GM10248 (cell line): ENCODE measurements at regions not wholly inside any gene's neighbourhood (a gene's known extent, or its start where the extent isn't known, plus 50 kb on each side); places are given as distances from the start of the nearest gene placed in this dataset.

Experiments used
- CTCF ChIA-PET: fragments of 300-600 bp; sonication (Branson Sonifier 250); formaldehyde crosslinking; extraction: SDS; loops from one replicate; lab custom pipeline; 2021; ENCODE audit warnings: antibody characterized with exemption; lab: Yijun Ruan, JAX
- POLR2A ChIA-PET: fragments of 350-650 bp; sonication (Branson Sonifier 250); formaldehyde crosslinking; extraction: SDS; loops from one replicate; lab custom pipeline; 2020; ENCODE audit warnings: antibody characterized with exemption; lab: Yijun Ruan, JAX
- DNase-seq: peaks from one replicate; pipeline ENCODE4 v3.0.0; 2012; ENCODE audit errors: extremely low spot score
- TF ChIP-seq, protein P1 (sequence below): IDR thresholded peaks from 2 replicates; pipeline ENCODE4 v1.5.1; 2012; ENCODE audit warnings: mild to moderate bottlenecking, low read depth; ENCODE audit errors: extremely low read depth, missing control alignments, control extremely low read depth

DNA sequence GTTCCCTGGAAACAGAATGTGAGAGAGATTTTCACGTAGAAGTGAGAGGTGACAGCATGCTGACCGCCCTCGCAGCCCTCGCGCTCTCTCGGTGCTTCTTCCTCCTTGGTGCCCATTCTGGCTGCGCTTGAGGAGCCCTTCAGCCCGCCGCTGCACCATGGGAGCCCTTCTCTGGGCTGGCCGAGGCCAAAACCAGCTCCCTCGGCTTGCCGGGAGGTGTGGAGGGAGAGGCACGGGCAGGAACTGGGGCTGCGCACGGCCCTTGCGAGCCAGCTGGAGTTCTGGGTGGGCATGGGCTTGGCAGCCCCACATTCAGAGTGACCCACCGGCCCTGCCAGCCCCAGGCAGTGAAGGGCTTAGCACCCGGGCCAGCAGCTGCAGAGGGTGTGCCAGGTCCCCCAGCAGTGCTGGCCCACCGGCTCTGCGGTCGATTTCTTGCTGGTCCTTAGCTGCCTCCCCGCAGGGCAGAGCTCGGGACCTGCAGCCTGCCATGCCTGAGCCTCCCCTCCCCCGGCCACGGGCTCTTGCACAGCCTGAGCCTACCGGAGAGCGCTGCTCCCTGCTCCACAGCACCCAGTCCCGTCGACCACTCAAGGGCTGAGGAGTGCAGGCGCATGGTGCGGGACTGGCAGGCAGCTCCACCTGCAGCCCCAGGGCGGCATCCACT, 888.7 kb upstream of the ZWINT start:
- ChIA-PET POLR2A (no interaction called here), CTCF (no interaction called here)
- TF ChIP-seq, protein P1, sequence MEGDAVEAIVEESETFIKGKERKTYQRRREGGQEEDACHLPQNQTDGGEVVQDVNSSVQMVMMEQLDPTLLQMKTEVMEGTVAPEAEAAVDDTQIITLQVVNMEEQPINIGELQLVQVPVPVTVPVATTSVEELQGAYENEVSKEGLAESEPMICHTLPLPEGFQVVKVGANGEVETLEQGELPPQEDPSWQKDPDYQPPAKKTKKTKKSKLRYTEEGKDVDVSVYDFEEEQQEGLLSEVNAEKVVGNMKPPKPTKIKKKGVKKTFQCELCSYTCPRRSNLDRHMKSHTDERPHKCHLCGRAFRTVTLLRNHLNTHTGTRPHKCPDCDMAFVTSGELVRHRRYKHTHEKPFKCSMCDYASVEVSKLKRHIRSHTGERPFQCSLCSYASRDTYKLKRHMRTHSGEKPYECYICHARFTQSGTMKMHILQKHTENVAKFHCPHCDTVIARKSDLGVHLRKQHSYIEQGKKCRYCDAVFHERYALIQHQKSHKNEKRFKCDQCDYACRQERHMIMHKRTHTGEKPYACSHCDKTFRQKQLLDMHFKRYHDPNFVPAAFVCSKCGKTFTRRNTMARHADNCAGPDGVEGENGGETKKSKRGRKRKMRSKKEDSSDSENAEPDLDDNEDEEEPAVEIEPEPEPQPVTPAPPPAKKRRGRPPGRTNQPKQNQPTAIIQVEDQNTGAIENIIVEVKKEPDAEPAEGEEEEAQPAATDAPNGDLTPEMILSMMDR = no peak
- no peak for DNase-seq

GRCh38 chr10:57247271-57247670, 886.2 kb upstream of the ZWINT start:
- TF ChIP-seq, protein P1 = no peak
- CTCF ChIA-PET = no interaction called here
- POLR2A ChIA-PET = no interaction called here
- no peak for DNase-seq

DNA sequence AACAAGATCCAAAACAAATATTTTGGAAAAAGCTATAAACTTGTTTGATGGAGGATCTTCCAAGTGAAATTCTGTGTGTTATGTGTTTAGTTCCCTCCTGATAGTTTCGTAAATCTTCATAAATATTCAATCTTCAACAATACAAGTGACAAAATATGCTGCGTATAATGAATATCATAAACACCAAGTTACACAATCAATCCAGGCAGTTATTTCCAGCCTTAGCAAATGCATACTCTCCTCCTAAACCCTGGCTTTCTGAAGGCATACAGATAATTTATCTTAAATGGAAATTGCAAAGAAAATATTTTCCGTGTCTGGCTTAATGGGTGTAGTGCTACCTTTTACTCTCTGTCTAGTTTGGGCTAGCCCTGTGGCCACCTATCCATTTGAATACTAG, 864.9 kb upstream of the ZWINT start:
- ChIA-PET POLR2A (no interaction called here), CTCF (interaction anchor here (1.2 kb wide), 1 partner anchor 9 kb away, joined by 4 read pairs; no protein-coding TSS in a partner anchor)
- TF ChIP-seq, protein P1 = no peak
- DNase-seq = no peak

DNA sequence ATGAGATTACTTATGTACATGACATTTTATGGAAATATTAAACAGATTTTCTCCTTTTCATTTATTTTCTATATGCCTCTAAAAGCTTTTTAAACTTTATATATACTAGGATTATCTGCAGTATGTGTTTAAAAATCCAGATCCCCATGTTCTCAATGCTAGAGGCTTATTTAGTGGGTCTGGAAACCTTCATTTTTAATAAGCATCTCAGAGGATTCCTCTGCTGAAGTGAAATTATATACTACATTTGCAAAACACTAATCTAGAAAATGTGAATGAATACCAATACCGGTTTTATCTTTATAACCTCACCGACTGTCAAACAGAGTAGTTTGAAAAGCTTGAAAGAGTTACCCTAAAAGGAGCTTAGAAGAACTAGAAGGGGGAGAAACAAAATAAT, 863.8 kb upstream of the ZWINT start:
- POLR2A ChIA-PET = no interaction called here
- TF ChIP-seq, protein P1 = no peak
- DNase-seq = no peak
- CTCF ChIA-PET = interaction anchor here (1.2 kb wide), 1 partner anchor 10 kb away, joined by 4 read pairs; no protein-coding TSS in a partner anchor

GRCh38 chr10:57222603-57223002, 861.5 kb upstream of the ZWINT start:
- TF ChIP-seq, protein P1 = no peak
- DNase-seq = no peak
- POLR2A ChIA-PET = no interaction called here
- CTCF ChIA-PET = no interaction called here

GRCh38 chr10:57222129-57222528, 861.1 kb upstream of the ZWINT start:
- TF ChIP-seq, protein P1 = no peak
- DNase-seq = no peak
- ChIA-PET CTCF (no interaction called here), POLR2A (no interaction called here)

DNA sequence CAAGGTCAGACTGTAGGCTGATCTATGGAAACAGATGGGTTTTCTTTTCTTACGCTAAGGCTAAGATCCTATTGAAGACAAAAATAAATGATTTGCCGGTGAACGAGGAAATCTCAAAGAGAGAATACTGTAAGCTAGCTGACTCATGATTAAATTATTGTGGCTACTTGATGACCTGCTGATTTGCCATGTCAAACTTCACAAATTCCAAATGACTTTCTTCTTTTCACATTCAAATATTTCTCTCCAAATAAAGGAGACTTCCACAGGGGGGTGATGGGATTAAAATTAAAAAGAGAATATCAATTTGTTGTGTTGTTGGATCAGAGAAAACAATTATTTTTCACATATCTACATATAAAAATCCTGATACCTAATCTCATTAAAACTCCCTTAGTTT, 860.6 kb upstream of the ZWINT start:
- DNase-seq = no peak
- CTCF ChIA-PET = no interaction called here
- POLR2A ChIA-PET = no interaction called here
- TF ChIP-seq, protein P1 = no peak
